ENCODE measurements at regions not wholly inside any gene's neighbourhood (a gene's known extent, or its start where the extent isn't known, plus 50 kb on each side); places are given as distances from the start of the nearest gene placed in this dataset.

DNA sequence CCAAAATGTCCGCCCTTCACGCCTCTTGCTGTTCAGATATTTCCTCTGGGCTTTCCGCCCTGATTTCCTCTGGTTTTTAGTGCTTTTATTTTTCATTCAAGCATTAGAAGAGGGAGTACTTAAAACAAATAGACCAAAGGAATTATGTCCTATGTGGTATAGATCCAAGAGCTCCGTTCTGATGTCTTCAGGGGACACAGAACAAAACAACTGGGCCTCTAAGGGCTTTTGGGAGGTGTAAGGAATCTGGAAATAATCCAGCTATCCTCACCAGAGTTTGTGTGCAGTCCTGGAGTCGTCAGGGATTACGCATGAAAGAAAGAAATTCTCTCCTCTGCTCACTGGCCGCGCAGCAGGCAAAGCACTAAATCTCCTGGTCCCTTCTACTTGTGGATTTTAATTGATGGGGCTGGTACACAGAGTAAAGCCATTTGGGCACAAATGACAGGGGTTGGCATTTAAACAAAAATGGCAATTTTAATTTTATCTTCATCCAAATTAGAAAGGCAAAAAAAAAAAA, 999.2 kb downstream of the ADGRL3 start:
- Mint-ChIP-seq H3K4me3 (no peak overlapping the region), H3K4me1 (no peaks in the 10 kb centered on the region), H3K9me3 (no peaks in the 10 kb centered on the region), H3K27ac (no peak overlapping the region), H3K27me3 (ENCODE audit: insufficient read depth, low read depth, poor library complexity) (no peaks in the 10 kb centered on the region), H3K36me3 (ENCODE audit: low read depth) (no peaks in the 10 kb centered on the region)
- no peak for DNase-seq (ENCODE audit: low spot score)
- Histone ChIP-seq H3K27ac (ENCODE audit: low read depth) (no peak overlapping the region), H2AFZ (peak overlapping the region; percentile 60), H3F3A (replicated peaks; ENCODE audit: low read depth) (no peaks in the 10 kb centered on the region), H3K9me2 (ENCODE audit: insufficient read depth) (no peaks in the 10 kb centered on the region), H3K4me3 (no peak overlapping the region), H4K20me1 (replicated peaks; ENCODE audit: insufficient read depth) (no peaks in the 10 kb centered on the region), H3K27me3 (ENCODE audit: insufficient read depth) (no peaks in the 10 kb centered on the region), H3K36me3 (ENCODE audit: insufficient read depth) (no peaks in the 10 kb centered on the region), H3K4me2 (no peak overlapping the region), H3K79me2 (replicated peaks; ENCODE audit: insufficient read depth) (no peaks in the 10 kb centered on the region), H3K4me1 (ENCODE audit: insufficient read depth) (no peaks in the 10 kb centered on the region)
- TF ChIP-seq ZNF114 (CRISPR knock-in tag; IDR thresholded peaks at IDR 0.05) = no peak
- no peak for TF ChIP-seq EZH2phosphoT487 (IDR thresholded peaks at IDR 0.05; ENCODE audit: unreplicated experiment)
- TF ChIP-seq, protein P1, sequence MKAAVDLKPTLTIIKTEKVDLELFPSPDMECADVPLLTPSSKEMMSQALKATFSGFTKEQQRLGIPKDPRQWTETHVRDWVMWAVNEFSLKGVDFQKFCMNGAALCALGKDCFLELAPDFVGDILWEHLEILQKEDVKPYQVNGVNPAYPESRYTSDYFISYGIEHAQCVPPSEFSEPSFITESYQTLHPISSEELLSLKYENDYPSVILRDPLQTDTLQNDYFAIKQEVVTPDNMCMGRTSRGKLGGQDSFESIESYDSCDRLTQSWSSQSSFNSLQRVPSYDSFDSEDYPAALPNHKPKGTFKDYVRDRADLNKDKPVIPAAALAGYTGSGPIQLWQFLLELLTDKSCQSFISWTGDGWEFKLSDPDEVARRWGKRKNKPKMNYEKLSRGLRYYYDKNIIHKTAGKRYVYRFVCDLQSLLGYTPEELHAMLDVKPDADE (IDR thresholded peaks at IDR 0.05) = no peak
- TF ChIP-seq STAT1 (IDR thresholded peaks at IDR 0.05; ENCODE audit: unreplicated experiment) = no peak
- TF ChIP-seq, protein P2, sequence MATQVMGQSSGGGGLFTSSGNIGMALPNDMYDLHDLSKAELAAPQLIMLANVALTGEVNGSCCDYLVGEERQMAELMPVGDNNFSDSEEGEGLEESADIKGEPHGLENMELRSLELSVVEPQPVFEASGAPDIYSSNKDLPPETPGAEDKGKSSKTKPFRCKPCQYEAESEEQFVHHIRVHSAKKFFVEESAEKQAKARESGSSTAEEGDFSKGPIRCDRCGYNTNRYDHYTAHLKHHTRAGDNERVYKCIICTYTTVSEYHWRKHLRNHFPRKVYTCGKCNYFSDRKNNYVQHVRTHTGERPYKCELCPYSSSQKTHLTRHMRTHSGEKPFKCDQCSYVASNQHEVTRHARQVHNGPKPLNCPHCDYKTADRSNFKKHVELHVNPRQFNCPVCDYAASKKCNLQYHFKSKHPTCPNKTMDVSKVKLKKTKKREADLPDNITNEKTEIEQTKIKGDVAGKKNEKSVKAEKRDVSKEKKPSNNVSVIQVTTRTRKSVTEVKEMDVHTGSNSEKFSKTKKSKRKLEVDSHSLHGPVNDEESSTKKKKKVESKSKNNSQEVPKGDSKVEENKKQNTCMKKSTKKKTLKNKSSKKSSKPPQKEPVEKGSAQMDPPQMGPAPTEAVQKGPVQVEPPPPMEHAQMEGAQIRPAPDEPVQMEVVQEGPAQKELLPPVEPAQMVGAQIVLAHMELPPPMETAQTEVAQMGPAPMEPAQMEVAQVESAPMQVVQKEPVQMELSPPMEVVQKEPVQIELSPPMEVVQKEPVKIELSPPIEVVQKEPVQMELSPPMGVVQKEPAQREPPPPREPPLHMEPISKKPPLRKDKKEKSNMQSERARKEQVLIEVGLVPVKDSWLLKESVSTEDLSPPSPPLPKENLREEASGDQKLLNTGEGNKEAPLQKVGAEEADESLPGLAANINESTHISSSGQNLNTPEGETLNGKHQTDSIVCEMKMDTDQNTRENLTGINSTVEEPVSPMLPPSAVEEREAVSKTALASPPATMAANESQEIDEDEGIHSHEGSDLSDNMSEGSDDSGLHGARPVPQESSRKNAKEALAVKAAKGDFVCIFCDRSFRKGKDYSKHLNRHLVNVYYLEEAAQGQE (IDR thresholded peaks at IDR 0.05; ENCODE audit: unreplicated experiment) = no peak
- TF ChIP-seq JUNB (IDR thresholded peaks at IDR 0.05; ENCODE audit: unreplicated experiment) = no peak
- no peak for TF ChIP-seq ZNF331 (CRISPR knock-in tag; IDR thresholded peaks at IDR 0.05; ENCODE audit: low read depth)
- no peak for TF ChIP-seq CREB1 (CRISPR knock-in tag; IDR thresholded peaks at IDR 0.05; ENCODE audit: low read depth)
- TF ChIP-seq, protein P3, sequence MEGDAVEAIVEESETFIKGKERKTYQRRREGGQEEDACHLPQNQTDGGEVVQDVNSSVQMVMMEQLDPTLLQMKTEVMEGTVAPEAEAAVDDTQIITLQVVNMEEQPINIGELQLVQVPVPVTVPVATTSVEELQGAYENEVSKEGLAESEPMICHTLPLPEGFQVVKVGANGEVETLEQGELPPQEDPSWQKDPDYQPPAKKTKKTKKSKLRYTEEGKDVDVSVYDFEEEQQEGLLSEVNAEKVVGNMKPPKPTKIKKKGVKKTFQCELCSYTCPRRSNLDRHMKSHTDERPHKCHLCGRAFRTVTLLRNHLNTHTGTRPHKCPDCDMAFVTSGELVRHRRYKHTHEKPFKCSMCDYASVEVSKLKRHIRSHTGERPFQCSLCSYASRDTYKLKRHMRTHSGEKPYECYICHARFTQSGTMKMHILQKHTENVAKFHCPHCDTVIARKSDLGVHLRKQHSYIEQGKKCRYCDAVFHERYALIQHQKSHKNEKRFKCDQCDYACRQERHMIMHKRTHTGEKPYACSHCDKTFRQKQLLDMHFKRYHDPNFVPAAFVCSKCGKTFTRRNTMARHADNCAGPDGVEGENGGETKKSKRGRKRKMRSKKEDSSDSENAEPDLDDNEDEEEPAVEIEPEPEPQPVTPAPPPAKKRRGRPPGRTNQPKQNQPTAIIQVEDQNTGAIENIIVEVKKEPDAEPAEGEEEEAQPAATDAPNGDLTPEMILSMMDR (conservative IDR thresholded peaks at IDR 0.05; ENCODE audit: low read depth in 2 of 2) = no peak
- no peak for TF ChIP-seq NANOG (IDR thresholded peaks at IDR 0.05; ENCODE audit: borderline replicate concordance)
- TF ChIP-seq, protein P4, sequence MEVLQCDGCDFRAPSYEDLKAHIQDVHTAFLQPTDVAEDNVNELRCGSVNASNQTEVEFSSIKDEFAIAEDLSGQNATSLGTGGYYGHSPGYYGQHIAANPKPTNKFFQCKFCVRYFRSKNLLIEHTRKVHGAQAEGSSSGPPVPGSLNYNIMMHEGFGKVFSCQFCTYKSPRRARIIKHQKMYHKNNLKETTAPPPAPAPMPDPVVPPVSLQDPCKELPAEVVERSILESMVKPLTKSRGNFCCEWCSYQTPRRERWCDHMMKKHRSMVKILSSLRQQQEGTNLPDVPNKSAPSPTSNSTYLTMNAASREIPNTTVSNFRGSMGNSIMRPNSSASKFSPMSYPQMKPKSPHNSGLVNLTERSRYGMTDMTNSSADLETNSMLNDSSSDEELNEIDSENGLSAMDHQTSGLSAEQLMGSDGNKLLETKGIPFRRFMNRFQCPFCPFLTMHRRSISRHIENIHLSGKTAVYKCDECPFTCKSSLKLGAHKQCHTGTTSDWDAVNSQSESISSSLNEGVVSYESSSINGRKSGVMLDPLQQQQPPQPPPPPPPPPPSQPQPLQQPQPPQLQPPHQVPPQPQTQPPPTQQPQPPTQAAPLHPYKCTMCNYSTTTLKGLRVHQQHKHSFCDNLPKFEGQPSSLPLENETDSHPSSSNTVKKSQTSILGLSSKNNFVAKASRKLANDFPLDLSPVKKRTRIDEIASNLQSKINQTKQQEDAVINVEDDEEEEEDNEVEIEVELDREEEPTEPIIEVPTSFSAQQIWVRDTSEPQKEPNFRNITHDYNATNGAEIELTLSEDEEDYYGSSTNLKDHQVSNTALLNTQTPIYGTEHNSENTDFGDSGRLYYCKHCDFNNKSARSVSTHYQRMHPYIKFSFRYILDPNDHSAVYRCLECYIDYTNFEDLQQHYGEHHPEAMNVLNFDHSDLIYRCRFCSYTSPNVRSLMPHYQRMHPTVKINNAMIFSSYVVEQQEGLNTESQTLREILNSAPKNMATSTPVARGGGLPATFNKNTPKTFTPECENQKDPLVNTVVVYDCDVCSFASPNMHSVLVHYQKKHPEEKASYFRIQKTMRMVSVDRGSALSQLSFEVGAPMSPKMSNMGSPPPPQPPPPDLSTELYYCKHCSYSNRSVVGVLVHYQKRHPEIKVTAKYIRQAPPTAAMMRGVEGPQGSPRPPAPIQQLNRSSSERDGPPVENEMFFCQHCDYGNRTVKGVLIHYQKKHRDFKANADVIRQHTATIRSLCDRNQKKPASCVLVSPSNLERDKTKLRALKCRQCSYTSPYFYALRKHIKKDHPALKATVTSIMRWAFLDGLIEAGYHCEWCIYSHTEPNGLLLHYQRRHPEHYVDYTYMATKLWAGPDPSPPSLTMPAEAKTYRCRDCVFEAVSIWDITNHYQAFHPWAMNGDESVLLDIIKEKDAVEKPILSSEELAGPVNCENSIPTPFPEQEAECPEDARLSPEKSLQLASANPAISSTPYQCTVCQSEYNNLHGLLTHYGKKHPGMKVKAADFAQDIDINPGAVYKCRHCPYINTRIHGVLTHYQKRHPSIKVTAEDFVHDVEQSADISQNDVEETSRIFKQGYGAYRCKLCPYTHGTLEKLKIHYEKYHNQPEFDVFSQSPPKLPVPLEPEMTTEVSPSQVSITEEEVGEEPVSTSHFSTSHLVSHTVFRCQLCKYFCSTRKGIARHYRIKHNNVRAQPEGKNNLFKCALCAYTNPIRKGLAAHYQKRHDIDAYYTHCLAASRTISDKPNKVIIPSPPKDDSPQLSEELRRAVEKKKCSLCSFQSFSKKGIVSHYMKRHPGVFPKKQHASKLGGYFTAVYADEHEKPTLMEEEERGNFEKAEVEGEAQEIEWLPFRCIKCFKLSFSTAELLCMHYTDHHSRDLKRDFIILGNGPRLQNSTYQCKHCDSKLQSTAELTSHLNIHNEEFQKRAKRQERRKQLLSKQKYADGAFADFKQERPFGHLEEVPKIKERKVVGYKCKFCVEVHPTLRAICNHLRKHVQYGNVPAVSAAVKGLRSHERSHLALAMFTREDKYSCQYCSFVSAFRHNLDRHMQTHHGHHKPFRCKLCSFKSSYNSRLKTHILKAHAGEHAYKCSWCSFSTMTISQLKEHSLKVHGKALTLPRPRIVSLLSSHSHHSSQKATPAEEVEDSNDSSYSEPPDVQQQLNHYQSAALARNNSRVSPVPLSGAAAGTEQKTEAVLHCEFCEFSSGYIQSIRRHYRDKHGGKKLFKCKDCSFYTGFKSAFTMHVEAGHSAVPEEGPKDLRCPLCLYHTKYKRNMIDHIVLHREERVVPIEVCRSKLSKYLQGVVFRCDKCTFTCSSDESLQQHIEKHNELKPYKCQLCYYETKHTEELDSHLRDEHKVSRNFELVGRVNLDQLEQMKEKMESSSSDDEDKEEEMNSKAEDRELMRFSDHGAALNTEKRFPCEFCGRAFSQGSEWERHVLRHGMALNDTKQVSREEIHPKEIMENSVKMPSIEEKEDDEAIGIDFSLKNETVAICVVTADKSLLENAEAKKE (CRISPR knock-in tag; IDR thresholded peaks at IDR 0.05) = no peak
- TF ChIP-seq EZH2 (IDR thresholded peaks at IDR 0.05; ENCODE audit: low read depth, unreplicated experiment) = no peak
- TF ChIP-seq POLR2AphosphoS5 (IDR thresholded peaks at IDR 0.05; ENCODE audit: low read depth) = no peak
- ATAC-seq = no peak
